ENCODE measurements at regions not wholly inside any gene's neighbourhood (a gene's known extent, or its start where the extent isn't known, plus 50 kb on each side); places are given as distances from the start of the nearest gene placed in this dataset.

DNA sequence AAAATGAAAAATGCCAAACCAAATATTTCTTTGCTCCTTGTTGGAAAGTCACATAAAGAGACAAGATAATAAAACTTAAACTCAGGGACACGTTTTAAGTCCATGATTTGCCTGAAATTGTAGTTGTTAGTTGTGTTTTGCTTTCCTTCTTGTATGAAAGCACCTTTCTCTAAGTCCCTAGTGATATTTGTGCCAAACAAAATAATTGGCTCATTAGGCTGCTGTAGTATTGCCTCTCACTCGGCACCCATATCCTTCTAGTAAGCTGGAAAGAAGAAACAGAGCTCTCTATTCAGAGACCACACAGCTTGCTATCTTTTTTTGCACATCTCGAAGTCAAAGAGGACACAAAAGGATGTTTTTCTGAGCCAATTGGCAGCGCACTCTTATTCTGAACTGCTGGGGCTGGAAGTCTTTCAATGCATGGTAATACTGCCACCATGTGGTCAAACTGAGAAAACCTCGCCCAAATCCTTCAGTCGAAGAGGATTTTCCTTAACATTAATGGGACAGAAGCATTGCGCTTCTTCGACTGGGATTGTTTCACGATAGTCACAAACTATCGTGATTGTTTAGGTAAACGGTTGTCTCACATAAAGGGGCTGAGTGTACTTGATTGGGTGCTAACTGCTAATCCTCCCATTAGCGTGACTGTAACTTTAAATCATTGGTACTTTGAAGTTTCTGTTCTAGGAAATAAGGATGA lies 571.9 kb upstream of the LCORL start (continued):
- TF ChIP-seq, protein P1, sequence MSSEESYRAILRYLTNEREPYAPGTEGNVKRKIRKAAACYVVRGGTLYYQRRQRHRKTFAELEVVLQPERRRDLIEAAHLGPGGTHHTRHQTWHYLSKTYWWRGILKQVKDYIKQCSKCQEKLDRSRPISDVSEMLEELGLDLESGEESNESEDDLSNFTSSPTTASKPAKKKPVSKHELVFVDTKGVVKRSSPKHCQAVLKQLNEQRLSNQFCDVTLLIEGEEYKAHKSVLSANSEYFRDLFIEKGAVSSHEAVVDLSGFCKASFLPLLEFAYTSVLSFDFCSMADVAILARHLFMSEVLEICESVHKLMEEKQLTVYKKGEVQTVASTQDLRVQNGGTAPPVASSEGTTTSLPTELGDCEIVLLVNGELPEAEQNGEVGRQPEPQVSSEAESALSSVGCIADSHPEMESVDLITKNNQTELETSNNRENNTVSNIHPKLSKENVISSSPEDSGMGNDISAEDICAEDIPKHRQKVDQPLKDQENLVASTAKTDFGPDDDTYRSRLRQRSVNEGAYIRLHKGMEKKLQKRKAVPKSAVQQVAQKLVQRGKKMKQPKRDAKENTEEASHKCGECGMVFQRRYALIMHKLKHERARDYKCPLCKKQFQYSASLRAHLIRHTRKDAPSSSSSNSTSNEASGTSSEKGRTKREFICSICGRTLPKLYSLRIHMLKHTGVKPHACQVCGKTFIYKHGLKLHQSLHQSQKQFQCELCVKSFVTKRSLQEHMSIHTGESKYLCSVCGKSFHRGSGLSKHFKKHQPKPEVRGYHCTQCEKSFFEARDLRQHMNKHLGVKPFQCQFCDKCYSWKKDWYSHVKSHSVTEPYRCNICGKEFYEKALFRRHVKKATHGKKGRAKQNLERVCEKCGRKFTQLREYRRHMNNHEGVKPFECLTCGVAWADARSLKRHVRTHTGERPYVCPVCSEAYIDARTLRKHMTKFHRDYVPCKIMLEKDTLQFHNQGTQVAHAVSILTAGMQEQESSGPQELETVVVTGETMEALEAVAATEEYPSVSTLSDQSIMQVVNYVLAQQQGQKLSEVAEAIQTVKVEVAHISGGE (CRISPR knock-in tag; IDR thresholded peaks at IDR 0.05): no peak
- TF ChIP-seq YY1 (IDR thresholded peaks at IDR 0.05; ENCODE audit: low read depth, low read length) (0 out of 2 replicates have a peak, but pooled peaks have one; percentile 22), RB1 (IDR thresholded peaks at IDR 0.05; ENCODE audit: borderline replicate concordance) (no peak), LARP7 (IDR thresholded peaks at IDR 0.05) (peak; percentile 32; the same call in 1 of the 2 replicates), SMC3 (IDR thresholded peaks at IDR 0.05; ENCODE audit: borderline replicate concordance, low read length) (peak; percentile 64; the same call in 1 of the 2 replicates), CBFB (IDR thresholded peaks at IDR 0.05; ENCODE audit: low read depth) (no peak), CHD1 (IDR thresholded peaks at IDR 0.05; ENCODE audit: low read depth, low read length) (no peak), STAT1 (conservative IDR thresholded peaks at IDR 0.05) (no peak), WRNIP1 (IDR thresholded peaks at IDR 0.05; ENCODE audit: borderline replicate concordance, low read depth, low read length) (no peak)

DNA sequence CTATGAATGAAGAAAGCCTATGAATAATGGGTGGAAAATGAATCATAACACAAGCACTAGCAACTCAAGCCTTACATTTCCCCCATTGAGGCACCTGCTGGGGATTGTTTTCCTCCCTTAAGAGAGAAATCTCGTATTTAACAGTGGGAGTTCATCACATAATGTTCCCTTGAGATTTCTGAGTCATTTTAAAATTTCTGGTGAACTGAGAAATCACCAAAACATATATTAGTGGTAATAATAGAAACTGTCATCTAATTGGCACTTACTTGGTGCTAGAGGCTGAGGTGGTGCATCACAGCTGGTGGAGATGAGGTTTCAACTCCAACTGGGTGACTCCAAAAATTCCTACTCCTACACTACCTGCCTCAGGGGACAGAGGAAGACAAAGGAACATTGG lies 561.3 kb upstream of the LCORL start:
- POLR2A ChIA-PET: no interaction called here
- no TSS peak for BruUV-seq (replicated peaks)
- 0 out of 2 replicates have a peak, but pooled peaks cover 3% of the 10 kb centered on the region for H3K4me1 ChIP-seq (ENCODE audit: control insufficient read depth, insufficient read depth, low read length)
- CTCF ChIA-PET: interaction anchor here (1.5 kb wide), 1 partner anchor 10 kb away, joined by 3 read pairs; no protein-coding TSS in a partner anchor
- FAIRE-seq: no peak
- in situ Hi-C loops (cut with MboI) (no loop called here), intact Hi-C loops (cut with micrococcal nuclease; ENCODE audit: unreplicated experiment) (no loop called here)
- no peak overlapping the region for H3K4me3 ChIP-seq
- WGBS (ENCODE audit: insufficient coverage, insufficient replicate concordance, low lambda C conversion rate, missing lambda C conversion rate): 0% methylated on average over 1 of the region's 1 CpG
- H4K20me1 ChIP-seq (ENCODE audit: control insufficient read depth, insufficient read depth): no peaks in the 10 kb centered on the region
- H2AFZ ChIP-seq (ENCODE audit: control insufficient read depth, low read depth, low read length): no peak overlapping the region
- RAD21 ChIA-PET (ENCODE audit: unreplicated experiment): no interaction called here
- no peak for DNase-seq (ENCODE audit: low read depth, low spot score)
- no peaks in the 10 kb centered on the region for H3K36me3 ChIP-seq (ENCODE audit: control insufficient read depth in 2 of 2, insufficient read depth in 2 of 2, low read length in 1 of 2)
- no peaks in the 10 kb centered on the region for H3K27me3 ChIP-seq (replicated peaks in 1 of 2; ENCODE audit: control insufficient read depth in 2 of 2, insufficient read depth in 2 of 2, low read length in 1 of 2)
- H3K27ac ChIP-seq (ENCODE audit: control insufficient read depth, insufficient read depth): no peak overlapping the region
- SMC1A ChIA-PET (ENCODE audit: uncharacterized antibody, unreplicated experiment): no interaction called here
- H3K9me3 ChIP-seq (replicated peaks; ENCODE audit: control insufficient read depth, insufficient read depth, low read length): no peaks in the 10 kb centered on the region
- no peak overlapping the region for H3K4me2 ChIP-seq (ENCODE audit: control insufficient read depth, insufficient read depth)
- H3K9ac ChIP-seq (ENCODE audit: control insufficient read depth, insufficient read depth, low read length): no peak overlapping the region
- no peak for ATAC-seq
- no peaks in the 10 kb centered on the region for H3K79me2 ChIP-seq (ENCODE audit: control insufficient read depth, insufficient read depth, low read length)
- TF ChIP-seq ZNF24 (IDR thresholded peaks at IDR 0.05) (no peak), RCOR1 (conservative IDR thresholded peaks at IDR 0.05; ENCODE audit: low read depth, low read length) (no peak)
- TF ChIP-seq, protein P2, sequence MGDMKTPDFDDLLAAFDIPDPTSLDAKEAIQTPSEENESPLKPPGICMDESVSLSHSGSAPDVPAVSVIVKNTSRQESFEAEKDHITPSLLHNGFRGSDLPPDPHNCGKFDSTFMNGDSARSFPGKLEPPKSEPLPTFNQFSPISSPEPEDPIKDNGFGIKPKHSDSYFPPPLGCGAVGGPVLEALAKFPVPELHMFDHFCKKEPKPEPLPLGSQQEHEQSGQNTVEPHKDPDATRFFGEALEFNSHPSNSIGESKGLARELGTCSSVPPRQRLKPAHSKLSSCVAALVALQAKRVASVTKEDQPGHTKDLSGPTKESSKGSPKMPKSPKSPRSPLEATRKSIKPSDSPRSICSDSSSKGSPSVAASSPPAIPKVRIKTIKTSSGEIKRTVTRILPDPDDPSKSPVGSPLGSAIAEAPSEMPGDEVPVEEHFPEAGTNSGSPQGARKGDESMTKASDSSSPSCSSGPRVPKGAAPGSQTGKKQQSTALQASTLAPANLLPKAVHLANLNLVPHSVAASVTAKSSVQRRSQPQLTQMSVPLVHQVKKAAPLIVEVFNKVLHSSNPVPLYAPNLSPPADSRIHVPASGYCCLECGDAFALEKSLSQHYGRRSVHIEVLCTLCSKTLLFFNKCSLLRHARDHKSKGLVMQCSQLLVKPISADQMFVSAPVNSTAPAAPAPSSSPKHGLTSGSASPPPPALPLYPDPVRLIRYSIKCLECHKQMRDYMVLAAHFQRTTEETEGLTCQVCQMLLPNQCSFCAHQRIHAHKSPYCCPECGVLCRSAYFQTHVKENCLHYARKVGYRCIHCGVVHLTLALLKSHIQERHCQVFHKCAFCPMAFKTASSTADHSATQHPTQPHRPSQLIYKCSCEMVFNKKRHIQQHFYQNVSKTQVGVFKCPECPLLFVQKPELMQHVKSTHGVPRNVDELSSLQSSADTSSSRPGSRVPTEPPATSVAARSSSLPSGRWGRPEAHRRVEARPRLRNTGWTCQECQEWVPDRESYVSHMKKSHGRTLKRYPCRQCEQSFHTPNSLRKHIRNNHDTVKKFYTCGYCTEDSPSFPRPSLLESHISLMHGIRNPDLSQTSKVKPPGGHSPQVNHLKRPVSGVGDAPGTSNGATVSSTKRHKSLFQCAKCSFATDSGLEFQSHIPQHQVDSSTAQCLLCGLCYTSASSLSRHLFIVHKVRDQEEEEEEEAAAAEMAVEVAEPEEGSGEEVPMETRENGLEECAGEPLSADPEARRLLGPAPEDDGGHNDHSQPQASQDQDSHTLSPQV (IDR thresholded peaks at IDR 0.05): no peak
- TF ChIP-seq, protein P3, sequence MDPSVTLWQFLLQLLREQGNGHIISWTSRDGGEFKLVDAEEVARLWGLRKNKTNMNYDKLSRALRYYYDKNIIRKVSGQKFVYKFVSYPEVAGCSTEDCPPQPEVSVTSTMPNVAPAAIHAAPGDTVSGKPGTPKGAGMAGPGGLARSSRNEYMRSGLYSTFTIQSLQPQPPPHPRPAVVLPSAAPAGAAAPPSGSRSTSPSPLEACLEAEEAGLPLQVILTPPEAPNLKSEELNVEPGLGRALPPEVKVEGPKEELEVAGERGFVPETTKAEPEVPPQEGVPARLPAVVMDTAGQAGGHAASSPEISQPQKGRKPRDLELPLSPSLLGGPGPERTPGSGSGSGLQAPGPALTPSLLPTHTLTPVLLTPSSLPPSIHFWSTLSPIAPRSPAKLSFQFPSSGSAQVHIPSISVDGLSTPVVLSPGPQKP (IDR thresholded peaks at IDR 0.05; ENCODE audit: low read depth, low read length): no peak

Data from GM12878 (cell line).